ENCODE measurements at regions not wholly inside any gene's neighbourhood (a gene's known extent, or its start where the extent isn't known, plus 50 kb on each side); places are given as distances from the start of the nearest gene placed in this dataset.

- DNase-seq, result no peak
These were observed 907.6 kb downstream of the TFAP2A start for GRCh38 chr6:9507136-9507895.

GRCh38 chr6:9504191-9504590 lies 910.7 kb downstream of the TFAP2A start:
- no peak for DNase-seq

- DNase-seq, result no peak
These were observed 911.6 kb downstream of the TFAP2A start for GRCh38 chr6:9503111-9503761.

GRCh38 chr6:9499709-9500108 lies 915.2 kb downstream of the TFAP2A start:
- no peak for DNase-seq

GRCh38 chr6:9496837-9497236 lies 918.0 kb downstream of the TFAP2A start:
- no peak for DNase-seq

- DNase-seq, result no peak
These were observed 920.0 kb downstream of the TFAP2A start for GRCh38 chr6:9494864-9495263.

GRCh38 chr6:9492790-9493189 lies 922.1 kb downstream of the TFAP2A start:
- DNase-seq, result no peak

- no peak for DNase-seq
These were observed 927.7 kb downstream of the TFAP2A start for GRCh38 chr6:9487128-9487527.

GRCh38 chr6:9485992-9486391 lies 928.9 kb downstream of the TFAP2A start:
- no peak for DNase-seq

- no peak for DNase-seq
These were observed 930.2 kb downstream of the TFAP2A start for GRCh38 chr6:9484686-9485085.

- DNase-seq, result no peak
These were observed 930.8 kb downstream of the TFAP2A start for GRCh38 chr6:9484091-9484490.

- no peak for DNase-seq
These were observed 932.7 kb downstream of the TFAP2A start for GRCh38 chr6:9482030-9482738.

GRCh38 chr6:9481292-9482029 lies 933.4 kb downstream of the TFAP2A start:
- no peak for DNase-seq

GRCh38 chr6:9468277-9468676 lies 946.6 kb downstream of the TFAP2A start:
- no peak for DNase-seq

GRCh38 chr6:9467741-9468140 lies 947.1 kb downstream of the TFAP2A start:
- no peak for DNase-seq

GRCh38 chr6:9464583-9464982 lies 950.3 kb downstream of the TFAP2A start:
- no peak for DNase-seq

- DNase-seq, result no peak
These were observed 951.6 kb downstream of the TFAP2A start for GRCh38 chr6:9463311-9463710.

- DNase-seq, result peak; percentile 0
These were observed 953.7 kb downstream of the TFAP2A start for GRCh38 chr6:9461188-9461587.

- no peak for DNase-seq
These were observed 956.5 kb downstream of the TFAP2A start for GRCh38 chr6:9458424-9458823.

GRCh38 chr6:9455864-9456658 lies 958.8 kb downstream of the TFAP2A start:
- DNase-seq, result no peak

- DNase-seq, result no peak
These were observed 975.1 kb downstream of the TFAP2A start for GRCh38 chr6:9439621-9440330.

GRCh38 chr6:9437836-9438235 lies 977.0 kb downstream of the TFAP2A start:
- no peak for DNase-seq
